ENCODE measurements at regions not wholly inside any gene's neighbourhood (a gene's known extent, or its start where the extent isn't known, plus 50 kb on each side); places are given as distances from the start of the nearest gene placed in this dataset.

GRCh38 chr22:48858856-48859255 lies 968.8 kb downstream of the BRD1 start:
- Histone ChIP-seq H3K36me3 (ENCODE audit: control insufficient read depth in 2 of 2, insufficient read depth in 1 of 2, low read length in 2 of 2) (no peaks in the 10 kb centered on the region), H3K27ac (ENCODE audit: extremely low read depth, low read depth, low read length) (no peak overlapping the region), H3K4me3 (ENCODE audit: low read depth, low read length) (no peak overlapping the region), H3K9me3 (ENCODE audit: control insufficient read depth, insufficient read depth, low read depth, low read length) (no peaks in the 10 kb centered on the region), H3K4me1 (ENCODE audit: control insufficient read depth, insufficient read depth, low read length) (no peaks in the 10 kb centered on the region)
- ChIA-PET CTCF (no interaction called here), POLR2A (no interaction called here)
- TF ChIP-seq ZNF785 (tag by site-specific recombination; IDR thresholded peaks at IDR 0.05) (no peak), ZNF830 (tag by site-specific recombination; IDR thresholded peaks at IDR 0.05; ENCODE audit: low read depth) (no peak), ZBTB17 (tag by site-specific recombination; IDR thresholded peaks at IDR 0.05) (peak; percentile 72), ZNF366 (tag by site-specific recombination; conservative IDR thresholded peaks at IDR 0.05) (peak; percentile 90)

- no peak overlapping the region for H3K27ac ChIP-seq (ENCODE audit: extremely low read depth, low read depth, low read length)
- CTCF ChIA-PET: no interaction called here
- H3K36me3 ChIP-seq (ENCODE audit: control insufficient read depth in 2 of 2, insufficient read depth in 1 of 2, low read length in 2 of 2): no peaks in the 10 kb centered on the region
- no peaks in the 10 kb centered on the region for H3K4me1 ChIP-seq (ENCODE audit: control insufficient read depth, insufficient read depth, low read length)
- POLR2A ChIA-PET: no interaction called here
- H3K4me3 ChIP-seq (ENCODE audit: low read depth, low read length): no peak overlapping the region
- no peaks in the 10 kb centered on the region for H3K9me3 ChIP-seq (ENCODE audit: control insufficient read depth, insufficient read depth, low read depth, low read length)
- TF ChIP-seq ZNF248 (tag by site-specific recombination; IDR thresholded peaks at IDR 0.05) (no peak), ZNF701 (tag by site-specific recombination; IDR thresholded peaks at IDR 0.05) (no peak), RBAK (tag by site-specific recombination; IDR thresholded peaks at IDR 0.05) (no peak), ZNF10 (tag by site-specific recombination; IDR thresholded peaks at IDR 0.05) (no peak), ZNF266 (tag by site-specific recombination; IDR thresholded peaks at IDR 0.05; ENCODE audit: low read depth) (no peak), GFI1B (tag by site-specific recombination; IDR thresholded peaks at IDR 0.05) (no peak), ZNF37A (tag by site-specific recombination; IDR thresholded peaks at IDR 0.05) (no peak)
These were observed 969.6 kb downstream of the BRD1 start for GRCh38 chr22:48858121-48858520.

GRCh38 chr22:48857202-48857805 lies 970.4 kb downstream of the BRD1 start:
- CTCF ChIA-PET: no interaction called here
- Histone ChIP-seq H3K36me3 (ENCODE audit: control insufficient read depth in 2 of 2, insufficient read depth in 1 of 2, low read length in 2 of 2) (no peaks in the 10 kb centered on the region), H3K4me1 (ENCODE audit: control insufficient read depth, insufficient read depth, low read length) (no peaks in the 10 kb centered on the region), H3K27ac (ENCODE audit: extremely low read depth, low read depth, low read length) (no peak overlapping the region), H3K9me3 (ENCODE audit: control insufficient read depth, insufficient read depth, low read depth, low read length) (no peaks in the 10 kb centered on the region), H3K4me3 (ENCODE audit: low read depth, low read length) (no peak overlapping the region)
- TF ChIP-seq ZSCAN30 (tag by site-specific recombination; IDR thresholded peaks at IDR 0.05) (no peak), ZNF488 (tag by site-specific recombination; IDR thresholded peaks at IDR 0.05) (no peak), ZNF658 (tag by site-specific recombination; IDR thresholded peaks at IDR 0.05) (no peak), ZNF600 (tag by site-specific recombination; IDR thresholded peaks at IDR 0.05) (no peak), ZNF768 (tag by site-specific recombination; IDR thresholded peaks at IDR 0.05) (no peak), ZNF777 (tag by site-specific recombination; IDR thresholded peaks at IDR 0.05; ENCODE audit: borderline replicate concordance) (no peak), EGR2 (tag by site-specific recombination; IDR thresholded peaks at IDR 0.05; ENCODE audit: low read depth) (no peak), ZBTB17 (tag by site-specific recombination; IDR thresholded peaks at IDR 0.05) (no peak), ZFP37 (tag by site-specific recombination; IDR thresholded peaks at IDR 0.05) (no peak), ZNF140 (tag by site-specific recombination; IDR thresholded peaks at IDR 0.05) (no peak), ZBTB21 (tag by site-specific recombination; IDR thresholded peaks at IDR 0.05) (no peak), INSM2 (tag by site-specific recombination; IDR thresholded peaks at IDR 0.05) (no peak)
- POLR2A ChIA-PET: no interaction called here
